Inflammatory macrophage treated with lipopolysaccharide for 4 hours (primary cell): ENCODE measurements at regions not wholly inside any gene's neighbourhood (a gene's known extent, or its start where the extent isn't known, plus 50 kb on each side); places are given as distances from the start of the nearest gene placed in this dataset.

Source experiments
- DNase-seq: peaks from one replicate; pipeline ENCODE4 v3.0.0-alpha.2; 2020

GRCh38 chr3:88209356-88209755 is 59.6 kb downstream of the C3orf38 start:
- DNase-seq = no peak

- no peak for DNase-seq
Measured at GRCh38 chr3:88211096-88211890, 61.5 kb downstream of the C3orf38 start.

GRCh38 chr3:88219138-88219792 is 69.5 kb downstream of the C3orf38 start:
- DNase-seq = peak; percentile 19

GRCh38 chr3:88220126-88220525 is 70.4 kb downstream of the C3orf38 start:
- DNase-seq = no peak

GRCh38 chr3:88221726-88222125 is 72.0 kb downstream of the C3orf38 start:
- DNase-seq = no peak

GRCh38 chr3:88222343-88222742 is 72.6 kb downstream of the C3orf38 start:
- DNase-seq = no peak

GRCh38 chr3:88225326-88226008 is 75.7 kb downstream of the C3orf38 start:
- no peak for DNase-seq

- DNase-seq = no peak
Measured at GRCh38 chr3:88226910-88227309, 77.2 kb downstream of the C3orf38 start.

GRCh38 chr3:88230638-88231037 is 80.9 kb downstream of the C3orf38 start:
- DNase-seq = no peak

GRCh38 chr3:88231207-88231606 is 81.4 kb downstream of the C3orf38 start:
- DNase-seq = no peak

- no peak for DNase-seq
Measured at GRCh38 chr3:88231632-88232031, 81.9 kb downstream of the C3orf38 start.

GRCh38 chr3:88235102-88235501 is 85.3 kb downstream of the C3orf38 start:
- no peak for DNase-seq

- no peak for DNase-seq
Measured at GRCh38 chr3:88239870-88240269, 90.1 kb downstream of the C3orf38 start.

GRCh38 chr3:88248658-88249057 is 98.9 kb downstream of the C3orf38 start:
- DNase-seq = no peak

- no peak for DNase-seq
Measured at GRCh38 chr3:88259045-88259444, 109.3 kb downstream of the C3orf38 start.

GRCh38 chr3:88262527-88262926 is 112.8 kb downstream of the C3orf38 start:
- DNase-seq = no peak

- DNase-seq = no peak
Measured at GRCh38 chr3:88263417-88264100, 113.8 kb downstream of the C3orf38 start.

GRCh38 chr3:88267441-88267840 is 117.7 kb downstream of the C3orf38 start:
- DNase-seq = no peak

- DNase-seq = no peak
Measured at GRCh38 chr3:88267847-88268246, 118.1 kb downstream of the C3orf38 start.

GRCh38 chr3:88280326-88280725 is 130.6 kb downstream of the C3orf38 start:
- DNase-seq = no peak

- DNase-seq = no peak
Measured at GRCh38 chr3:88282528-88283241, 132.9 kb downstream of the C3orf38 start.

- DNase-seq = no peak
Measured at GRCh38 chr3:88283242-88283592, 133.5 kb downstream of the C3orf38 start.

- no peak for DNase-seq
Measured at GRCh38 chr3:88291486-88291885, 141.7 kb downstream of the C3orf38 start.
